Forelimb muscle (tissue), 1 donor: ENCODE measurements at regions not wholly inside any gene's neighbourhood (a gene's known extent, or its start where the extent isn't known, plus 50 kb on each side); places are given as distances from the start of the nearest gene placed in this dataset.

Experiments
- DNase-seq: peaks from one replicate; pipeline ENCODE4 v3.0.0-alpha.2; 2013; ENCODE audit warnings: low read depth

DNA sequence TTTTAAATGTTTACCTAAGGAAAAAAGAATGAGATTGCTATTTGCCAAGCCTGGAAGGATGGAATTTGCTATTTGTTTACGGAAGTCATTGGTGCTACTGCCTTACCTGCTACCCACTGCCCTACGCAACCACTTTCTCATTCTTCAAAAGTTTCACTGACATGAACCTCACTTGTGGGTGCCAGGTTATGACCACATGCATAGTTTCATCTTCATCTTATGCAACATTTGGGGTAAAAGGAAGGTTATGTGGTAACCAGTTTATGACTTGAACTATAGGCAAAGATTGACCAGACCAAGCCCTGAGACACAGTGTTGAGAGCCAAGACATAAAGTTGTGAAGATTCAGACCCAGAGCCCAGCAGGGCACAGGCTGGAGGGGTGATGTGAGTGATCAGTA lies 142.5 kb downstream of the LACC1 start:
- DNase-seq: no peak

DNA sequence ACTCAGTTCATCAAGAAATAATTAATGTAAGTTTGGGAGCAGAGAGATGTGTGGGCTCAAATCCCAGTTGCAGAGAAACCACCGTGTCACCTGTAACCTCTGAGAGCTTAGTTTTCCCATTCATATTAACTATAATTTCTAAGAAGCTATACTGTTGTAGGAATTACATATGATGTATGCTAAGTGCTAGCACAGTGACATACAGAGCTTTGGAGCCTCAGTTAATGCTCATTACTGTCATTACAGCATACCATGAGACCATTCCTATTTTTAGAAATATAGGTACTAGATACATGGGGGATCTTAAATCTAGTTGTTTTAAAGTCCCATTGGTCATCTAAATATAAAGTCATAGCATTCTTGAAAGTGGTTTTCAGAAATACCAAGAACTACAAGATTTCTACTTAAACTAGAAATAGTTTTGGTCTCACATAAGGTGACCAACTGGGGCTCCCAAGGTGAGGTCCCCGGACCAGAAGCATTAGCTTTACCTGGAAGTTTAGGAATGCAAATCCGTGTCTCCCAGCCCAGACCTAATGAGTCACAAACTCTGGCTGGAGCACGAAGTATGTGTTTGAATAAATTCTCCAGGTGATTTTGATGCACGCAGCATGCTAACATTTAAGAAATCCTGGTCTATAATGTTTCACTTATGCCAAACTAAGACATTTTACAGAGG lies 144.6 kb downstream of the LACC1 start:
- DNase-seq: no peak

DNA sequence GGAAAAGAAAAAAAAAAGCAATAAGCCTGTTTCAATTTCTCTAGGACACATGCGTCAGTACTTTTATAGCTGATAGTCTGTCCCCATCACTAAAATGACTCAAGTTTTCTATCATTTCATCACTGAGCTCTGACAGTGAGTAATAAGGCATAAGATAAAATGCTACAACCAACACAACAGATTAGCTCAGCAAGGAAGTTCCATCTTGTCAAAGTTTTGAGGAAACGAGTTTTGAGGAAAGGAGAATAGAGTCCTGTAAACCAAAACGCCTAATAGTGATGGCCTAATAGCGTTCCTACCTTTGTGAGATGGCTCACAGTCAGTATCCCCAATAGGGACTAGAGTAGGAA lies 145.1 kb downstream of the LACC1 start:
- DNase-seq: no peak

DNA sequence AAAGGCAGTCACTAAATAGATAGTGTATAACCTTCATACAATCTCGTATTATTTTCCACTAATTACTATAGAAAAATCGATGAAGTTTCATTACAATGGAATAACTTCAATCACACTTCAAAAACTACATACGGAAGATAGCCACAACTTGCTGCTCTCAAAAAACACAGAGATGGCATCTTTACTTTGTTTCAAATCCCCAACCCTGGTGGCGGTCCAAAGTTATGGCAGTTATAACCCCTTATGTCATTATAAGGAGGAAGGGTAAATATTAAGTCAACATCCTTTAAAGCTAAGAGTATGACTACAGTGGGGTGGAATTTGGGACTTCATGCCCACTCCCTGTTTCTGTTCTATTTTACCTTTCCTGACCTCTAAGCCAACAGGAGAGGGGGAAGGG lies 146.5 kb downstream of the LACC1 start:
- DNase-seq: no peak

- DNase-seq: no peak
Observed at GRCh38 chr13:44028734-44029133, 149.0 kb downstream of the LACC1 start.

- DNase-seq: no peak
Observed at GRCh38 chr13:44030615-44031014, 150.9 kb downstream of the LACC1 start.

- no peak for DNase-seq
Observed at GRCh38 chr13:44031555-44031954, 151.9 kb downstream of the LACC1 start.

GRCh38 chr13:44032802-44033201 lies 153.1 kb downstream of the LACC1 start:
- DNase-seq: no peak

DNA sequence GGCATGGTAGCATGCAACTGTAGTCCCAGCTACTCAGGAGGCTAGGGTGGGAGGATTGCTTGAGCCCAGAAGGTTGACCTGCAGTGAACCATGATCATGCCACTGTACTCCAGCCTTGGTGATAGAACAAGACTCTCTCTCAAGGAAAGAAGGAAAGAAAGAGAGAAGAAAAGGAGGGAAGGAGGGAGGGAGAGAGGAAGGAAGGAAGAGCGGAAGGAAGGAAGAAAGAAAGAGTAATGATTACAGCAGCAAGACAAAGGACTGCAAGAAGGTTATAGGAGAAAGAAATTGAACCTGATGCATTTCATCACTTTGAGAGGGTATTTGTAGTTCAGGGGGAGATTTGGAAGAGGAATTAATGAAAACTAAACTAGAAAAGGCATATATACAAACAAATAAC lies 155.7 kb downstream of the LACC1 start:
- DNase-seq: no peak

DNA sequence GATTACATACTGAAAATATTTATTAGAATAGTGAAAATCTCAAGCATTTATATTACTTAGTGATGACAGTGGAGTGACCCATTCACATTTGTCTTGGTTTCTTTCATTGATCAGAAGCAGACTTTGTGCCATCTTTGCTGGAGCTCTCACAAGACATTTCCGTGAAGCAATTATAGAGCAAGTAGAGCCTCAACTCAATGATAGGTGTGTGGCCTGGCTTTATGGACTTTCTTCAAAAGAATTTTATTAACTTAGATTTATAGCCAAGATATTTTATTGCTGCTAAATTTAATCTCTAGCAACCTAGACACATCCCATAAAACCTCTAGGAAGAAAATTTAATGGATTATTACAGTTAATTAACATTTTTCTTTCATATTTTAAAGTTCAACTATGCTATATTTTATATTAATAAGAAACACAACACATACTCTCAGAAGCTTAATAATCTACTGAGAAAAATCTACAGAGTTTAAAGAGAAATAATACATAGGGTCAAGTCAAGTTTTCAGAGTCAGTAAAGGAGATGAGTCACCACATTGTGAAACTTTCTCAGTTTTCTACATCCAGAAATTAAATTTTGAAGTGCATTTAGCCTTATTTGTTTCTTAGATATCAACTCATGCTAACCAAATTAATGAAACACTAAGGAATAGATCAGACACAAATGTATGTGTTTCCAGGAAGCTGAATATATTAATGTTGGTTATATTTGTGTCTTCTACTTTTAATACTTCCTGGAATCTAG lies 160.5 kb downstream of the LACC1 start:
- DNase-seq: no peak

GRCh38 chr13:44040818-44041100 lies 161.1 kb downstream of the LACC1 start:
- DNase-seq: no peak

- no peak for DNase-seq
Observed at GRCh38 chr13:44044547-44045179, 165.0 kb downstream of the LACC1 start.

GRCh38 chr13:44045180-44045562 lies 165.5 kb downstream of the LACC1 start:
- no peak for DNase-seq

- DNase-seq: no peak
Observed at GRCh38 chr13:44046428-44046827, 166.7 kb downstream of the LACC1 start.

DNA sequence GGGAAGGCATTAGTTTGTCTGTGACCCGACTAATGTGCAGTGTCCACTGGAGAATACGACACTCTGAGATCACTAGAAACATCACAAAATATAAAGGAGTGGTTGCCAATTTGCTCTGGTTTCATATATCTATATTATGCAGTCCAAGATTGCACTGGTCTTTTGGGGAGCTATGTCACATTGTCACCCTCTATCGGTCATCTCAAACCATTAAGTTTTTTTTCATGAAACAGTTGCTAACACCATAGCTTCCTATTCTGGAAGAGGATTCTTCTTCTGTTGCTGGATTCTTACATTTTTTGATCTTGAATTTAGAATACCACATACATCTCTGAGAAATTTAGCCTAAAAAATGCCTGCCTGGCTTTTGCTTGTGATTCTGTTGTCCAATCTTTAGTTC lies 168.6 kb downstream of the LACC1 start:
- no peak for DNase-seq

DNA sequence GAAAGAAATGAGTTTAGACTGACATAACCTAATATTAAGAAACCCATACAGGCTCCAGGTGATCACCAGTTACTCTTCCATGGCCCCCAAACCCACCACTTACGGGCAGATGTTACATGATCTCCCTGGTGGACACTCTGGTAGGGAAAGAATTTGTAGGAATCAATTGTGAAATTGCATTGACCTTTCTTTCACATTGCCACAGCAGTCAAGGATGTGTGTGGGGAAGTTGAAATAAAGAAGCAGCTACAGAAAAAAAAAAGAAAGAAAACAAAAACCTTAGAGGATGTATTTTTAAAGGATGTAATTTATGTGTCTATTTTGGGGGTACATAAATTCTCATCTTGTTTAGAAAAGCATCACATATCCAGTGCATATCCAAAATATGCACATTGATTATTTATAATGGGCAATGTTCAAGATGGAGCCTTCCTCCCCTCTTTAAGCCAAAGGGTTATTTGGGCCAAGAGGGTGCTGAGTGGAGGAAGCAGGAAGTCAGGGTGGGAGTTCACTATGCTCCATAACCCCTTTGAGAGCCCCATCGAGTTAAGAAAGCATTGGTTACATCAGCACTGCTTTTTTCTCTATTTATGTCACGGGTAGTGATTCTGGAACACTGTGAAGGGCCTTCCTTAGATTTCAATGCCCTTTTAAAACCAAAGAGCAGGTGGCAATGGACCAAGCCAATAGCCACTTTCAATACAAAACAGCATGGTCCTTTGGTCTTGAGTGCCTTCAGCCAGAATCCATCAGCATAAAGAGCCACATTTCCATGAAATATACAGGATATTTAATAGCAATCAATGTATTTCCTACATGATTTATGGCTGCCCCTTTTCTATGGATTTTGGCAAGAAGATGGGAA lies 169.6 kb downstream of the LACC1 start:
- DNase-seq: no peak

- no peak for DNase-seq
Observed at GRCh38 chr13:44050450-44051063, 170.9 kb downstream of the LACC1 start.

- no peak for DNase-seq
Observed at GRCh38 chr13:44051405-44051804, 171.7 kb downstream of the LACC1 start.

- DNase-seq: peak; percentile 40
Observed at GRCh38 chr13:44051918-44052675, 172.4 kb downstream of the LACC1 start.

DNA sequence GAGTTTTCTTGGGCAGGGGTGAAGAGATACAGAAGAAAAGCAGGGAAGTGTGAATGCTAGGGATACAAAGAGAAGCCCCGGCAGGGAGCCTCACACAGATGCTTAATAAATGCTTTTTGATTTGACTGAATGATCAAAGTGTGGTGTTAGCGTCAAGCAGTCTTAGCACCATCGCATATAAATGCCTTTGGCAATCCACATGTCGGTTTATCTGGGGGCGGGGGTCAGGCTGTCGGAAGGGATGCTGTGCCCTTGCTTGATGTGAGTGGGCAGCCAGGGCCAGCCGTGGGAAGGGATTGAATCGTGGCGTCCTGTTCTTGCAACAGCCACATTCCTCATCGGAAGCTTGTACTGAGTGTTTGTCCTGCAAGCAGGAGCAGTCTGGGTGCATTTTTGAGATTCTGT lies 173.1 kb downstream of the LACC1 start:
- DNase-seq: no peak

DNA sequence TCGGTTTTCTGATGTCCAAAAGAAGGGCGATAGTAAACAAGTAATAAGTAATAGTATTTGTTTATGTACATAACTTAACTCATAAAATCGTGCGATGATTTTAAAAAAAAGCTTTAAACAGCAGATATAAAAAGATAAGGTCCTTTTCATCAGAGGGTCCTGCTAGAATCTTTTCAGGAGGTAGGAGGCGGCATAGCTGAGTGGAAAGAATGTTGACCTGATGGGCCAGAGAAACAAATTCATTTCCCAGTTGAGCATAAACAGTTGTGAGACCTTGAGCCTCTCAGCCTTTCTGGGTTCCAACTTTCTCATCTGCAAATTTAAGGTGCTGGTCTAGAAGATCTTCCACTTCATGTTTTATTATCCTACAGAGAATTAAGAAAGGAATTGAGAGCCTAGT lies 173.5 kb downstream of the LACC1 start:
- no peak for DNase-seq
